ENCODE measurements at regions not wholly inside any gene's neighbourhood (a gene's known extent, or its start where the extent isn't known, plus 50 kb on each side); places are given as distances from the start of the nearest gene placed in this dataset.

- DNase-seq = peak in 1 of 2 donors; percentile 2
Measured at GRCh38 chrX:20515841-20516461, 249.2 kb upstream of the RPS6KA3 start.

DNA sequence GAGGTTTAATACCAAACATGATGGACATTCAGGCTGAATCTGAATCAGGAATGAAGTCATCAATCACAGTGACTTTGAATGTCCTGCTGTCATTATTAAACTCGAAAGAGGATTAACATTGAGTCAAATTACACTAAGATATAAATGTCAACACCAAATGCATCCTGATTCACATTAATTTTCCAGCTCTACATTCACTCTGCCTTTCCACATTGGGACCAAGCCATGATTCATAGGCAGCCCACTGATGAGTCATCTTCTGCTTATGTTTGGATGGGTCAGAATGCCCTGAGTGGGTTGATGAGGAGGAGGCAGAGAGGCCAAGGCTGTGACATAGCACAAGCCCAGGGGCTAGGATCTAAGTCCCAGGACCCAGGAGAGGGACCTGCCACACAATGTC is 247.6 kb upstream of the RPS6KA3 start:
- no peak for DNase-seq

DNA sequence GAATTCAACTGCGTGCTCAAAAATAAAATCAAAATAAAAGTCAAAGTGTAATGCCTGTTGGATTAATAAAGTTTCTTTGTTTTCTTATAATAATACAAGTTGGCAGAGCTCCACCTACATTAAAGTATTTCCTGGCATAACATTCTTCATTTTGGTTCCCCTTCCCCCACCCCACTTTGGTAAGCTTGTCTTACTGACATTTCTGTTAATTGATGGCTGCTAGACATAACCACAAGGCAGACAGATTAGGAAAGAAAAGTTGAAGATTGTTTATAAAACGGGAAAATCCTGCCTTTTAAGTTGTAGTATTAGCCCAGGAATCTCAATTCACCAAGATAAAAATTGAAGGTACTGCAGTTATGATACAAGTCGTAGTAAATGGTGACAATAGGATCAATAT is 246.5 kb upstream of the RPS6KA3 start:
- no peak for DNase-seq

- DNase-seq = no peak
Measured at GRCh38 chrX:20511792-20512191, 245.1 kb upstream of the RPS6KA3 start.

- no peak for DNase-seq
Measured at GRCh38 chrX:20507901-20508620, 241.4 kb upstream of the RPS6KA3 start.

DNA sequence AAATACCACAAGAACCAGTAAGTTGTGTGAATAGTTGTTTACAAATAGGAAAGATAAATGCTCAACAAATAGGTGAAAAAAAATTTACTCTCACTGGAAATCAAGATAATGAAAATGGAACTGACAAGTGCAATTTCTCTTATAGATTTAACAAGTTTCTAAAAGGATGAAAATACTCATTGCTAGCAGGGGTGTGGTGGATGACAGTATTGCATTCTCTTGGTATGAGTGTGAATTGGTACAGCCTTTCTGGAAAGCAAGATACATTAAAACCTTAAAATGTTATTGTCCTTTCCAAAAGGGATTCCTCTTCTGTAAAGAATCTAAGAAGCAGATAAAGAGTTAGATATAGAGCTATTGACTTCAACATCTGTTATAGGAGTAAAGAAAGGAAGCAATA is 240.0 kb upstream of the RPS6KA3 start:
- DNase-seq = no peak

GRCh38 chrX:20500949-20501348 is 234.2 kb upstream of the RPS6KA3 start:
- no peak for DNase-seq

DNA sequence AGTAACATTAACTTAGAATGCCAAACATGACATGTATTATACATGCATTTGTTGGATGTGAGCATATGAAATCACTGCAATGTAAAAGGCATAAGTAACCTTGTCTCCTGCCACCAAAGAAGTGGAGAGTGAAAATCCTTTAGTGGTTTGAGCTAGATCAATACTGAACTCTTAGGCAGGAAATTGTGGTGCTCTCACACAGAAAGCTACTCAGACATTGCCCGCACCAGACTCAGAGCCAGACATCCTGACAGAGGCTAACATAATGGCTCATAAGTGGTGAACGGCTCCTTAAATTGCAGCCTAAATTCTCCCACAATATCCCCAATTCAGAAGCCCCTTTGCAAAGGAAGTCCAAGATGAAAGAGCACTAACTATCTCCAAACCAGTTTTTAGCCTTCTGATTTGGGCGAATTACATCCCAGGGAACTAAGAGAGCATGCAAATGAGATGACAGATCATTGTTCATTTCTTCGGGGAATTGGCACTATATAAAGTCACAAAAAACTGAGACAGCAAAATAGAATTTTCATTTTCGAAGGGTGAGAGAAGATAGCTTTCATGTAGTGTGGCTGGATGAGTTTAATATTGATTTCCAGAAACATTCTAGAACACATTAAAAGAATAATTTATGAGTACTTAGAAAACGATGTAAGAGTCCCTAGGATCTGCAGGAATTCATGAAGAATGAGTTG is 233.6 kb upstream of the RPS6KA3 start:
- peak in 1 of 2 donors; percentile 4 for DNase-seq

GRCh38 chrX:20499763-20500162 is 233.1 kb upstream of the RPS6KA3 start:
- DNase-seq = no peak

GRCh38 chrX:20498851-20499635 is 232.3 kb upstream of the RPS6KA3 start:
- no peak for DNase-seq

DNA sequence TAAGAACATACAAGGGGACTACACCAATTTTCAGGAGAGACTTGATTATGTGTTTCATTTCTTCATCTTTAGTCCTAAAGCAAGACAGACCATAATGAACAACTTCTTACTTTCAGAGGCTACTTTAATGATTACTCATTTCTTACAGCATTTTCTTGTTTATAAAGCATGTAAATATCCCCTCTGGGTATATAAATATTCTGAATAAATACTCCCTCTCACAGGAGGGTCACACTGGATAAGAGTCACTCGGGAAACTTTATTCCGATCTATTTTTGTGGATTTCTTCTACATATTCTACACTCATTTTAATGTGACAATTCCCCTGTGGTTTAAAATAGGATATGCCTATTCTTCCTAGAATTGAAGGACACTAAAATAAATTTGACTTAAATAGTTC is 228.9 kb upstream of the RPS6KA3 start:
- no peak for DNase-seq

DNA sequence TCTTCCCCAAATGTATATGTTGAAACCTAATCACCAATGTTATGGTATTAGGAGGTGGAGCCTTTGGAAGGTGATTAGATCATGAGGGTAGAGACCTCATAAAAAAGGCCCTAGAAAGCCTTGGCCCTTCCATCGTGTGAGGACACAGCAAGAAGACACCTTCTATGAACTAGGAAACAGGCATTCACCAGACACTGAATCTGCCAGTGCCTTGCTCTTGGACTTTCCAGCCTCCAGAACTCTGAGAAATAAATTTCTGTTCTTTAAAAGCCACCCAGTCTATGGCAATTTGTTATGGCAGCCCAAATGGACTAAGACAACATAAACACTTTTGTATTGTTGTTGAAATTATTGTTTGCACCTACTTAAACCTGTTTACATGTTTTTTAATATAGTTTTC is 221.8 kb upstream of the RPS6KA3 start:
- DNase-seq = no peak

- DNase-seq = no peak
Measured at GRCh38 chrX:20487227-20487626, 220.5 kb upstream of the RPS6KA3 start.

DNA sequence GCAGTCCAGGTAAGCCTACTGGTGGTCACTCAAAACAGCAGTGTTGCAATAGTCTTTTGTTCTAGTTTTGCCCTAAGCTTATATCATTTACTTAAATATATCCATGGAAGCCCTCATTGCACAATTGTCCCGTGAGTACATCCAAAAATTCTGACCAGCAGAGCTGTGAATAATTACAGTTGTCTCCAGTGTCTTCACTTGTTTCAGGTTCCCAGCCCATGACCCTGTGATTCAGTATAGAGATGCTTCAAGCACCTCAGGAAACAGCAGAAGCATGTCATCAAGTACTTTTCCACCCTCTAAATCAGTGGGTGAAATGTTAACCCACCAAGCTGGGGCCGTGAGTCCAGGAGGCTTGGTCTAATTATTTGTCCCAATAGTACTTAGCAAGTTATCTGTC is 214.9 kb upstream of the RPS6KA3 start:
- DNase-seq = no peak

DNA sequence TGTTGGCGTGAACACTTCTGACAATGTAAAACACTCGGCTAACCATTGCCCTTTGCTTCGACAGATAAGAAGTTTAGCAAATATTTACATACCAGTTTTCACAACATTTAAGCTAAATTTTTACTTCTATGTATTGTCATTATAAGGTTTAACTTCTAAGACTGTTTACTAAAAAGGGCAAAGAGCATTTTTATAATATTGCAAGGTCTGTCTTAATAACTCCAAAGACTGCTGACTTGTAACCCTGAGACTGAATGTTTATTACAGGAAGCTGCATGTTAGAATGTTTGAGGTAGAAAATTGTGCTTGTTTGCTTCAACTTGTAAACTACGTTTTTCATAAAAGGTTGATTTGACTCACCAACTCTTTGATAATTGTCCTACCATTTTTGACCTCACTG is 213.2 kb upstream of the RPS6KA3 start:
- no peak for DNase-seq

GRCh38 chrX:20479048-20479447 is 212.3 kb upstream of the RPS6KA3 start:
- DNase-seq = no peak

DNA sequence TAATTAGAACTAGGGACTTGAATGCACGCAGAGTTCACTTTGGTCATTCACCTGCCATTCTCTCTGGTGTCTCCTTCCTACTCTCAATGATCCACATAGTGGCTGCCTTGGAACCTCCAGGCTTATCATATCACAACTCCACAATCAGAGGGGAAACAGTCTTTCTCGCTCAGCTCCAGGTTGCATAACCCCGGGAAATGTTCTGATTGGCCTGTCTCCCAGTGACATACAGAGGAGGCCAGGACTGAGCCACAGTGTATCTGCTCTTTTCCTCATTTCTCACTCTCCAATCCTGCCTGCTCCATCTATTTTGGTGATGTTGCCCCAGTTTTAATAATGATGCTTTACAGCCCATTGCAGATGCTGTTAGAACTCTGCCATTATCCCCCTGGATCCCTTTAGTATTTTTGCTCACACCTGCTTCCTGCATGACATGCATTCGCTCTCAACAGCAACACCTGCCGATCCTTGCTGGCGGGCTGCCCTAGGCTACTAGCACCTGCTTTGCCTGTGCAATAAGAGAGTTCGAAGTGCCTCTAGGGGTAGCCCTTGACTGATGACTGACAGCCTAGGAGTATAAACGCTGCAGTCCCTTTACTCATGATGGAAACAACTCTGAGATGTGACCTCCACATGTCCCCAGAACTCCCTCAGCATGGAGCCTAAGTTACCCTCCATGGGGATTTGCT is 211.3 kb upstream of the RPS6KA3 start:
- DNase-seq = no peak

- no peak for DNase-seq
Measured at GRCh38 chrX:20477219-20477618, 210.5 kb upstream of the RPS6KA3 start.

GRCh38 chrX:20472620-20473258 is 206.0 kb upstream of the RPS6KA3 start:
- no peak for DNase-seq

DNA sequence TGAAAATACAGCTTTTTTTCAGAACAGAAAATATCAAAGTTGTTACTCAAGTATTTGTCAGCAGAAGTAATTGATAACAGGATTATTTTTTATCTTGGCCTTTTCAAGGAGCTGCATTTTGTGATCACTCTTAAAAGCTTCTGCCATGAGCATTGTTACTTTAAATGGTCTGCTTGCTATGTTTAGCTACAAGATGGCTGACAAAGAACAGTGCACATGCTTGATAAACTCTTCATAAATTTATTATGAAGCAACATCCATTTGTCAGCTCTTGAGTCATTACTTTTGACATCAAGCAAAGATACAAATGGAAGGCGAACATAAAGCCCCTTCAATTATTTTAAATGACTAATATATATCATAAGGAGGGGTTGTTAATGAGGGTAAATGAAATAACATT is 205.4 kb upstream of the RPS6KA3 start:
- DNase-seq = no peak

- DNase-seq = no peak
Measured at GRCh38 chrX:20471483-20471882, 204.8 kb upstream of the RPS6KA3 start.
